SH-SY5Y (cell line): ENCODE measurements at regions not wholly inside any gene's neighbourhood (a gene's known extent, or its start where the extent isn't known, plus 50 kb on each side); places are given as distances from the start of the nearest gene placed in this dataset.

Source experiments
- GATA2 ChIP-seq: IDR thresholded peaks from 2 replicates; pipeline ENCODE4 v1.6.1; 2011; ENCODE audit warnings: mild to moderate bottlenecking, low read depth, low read length
- GATA3 ChIP-seq: IDR thresholded peaks from 2 replicates; pipeline ENCODE4 v1.6.1; 2011; ENCODE audit warnings: low read depth, mild to moderate bottlenecking, low read length, moderate library complexity

DNA sequence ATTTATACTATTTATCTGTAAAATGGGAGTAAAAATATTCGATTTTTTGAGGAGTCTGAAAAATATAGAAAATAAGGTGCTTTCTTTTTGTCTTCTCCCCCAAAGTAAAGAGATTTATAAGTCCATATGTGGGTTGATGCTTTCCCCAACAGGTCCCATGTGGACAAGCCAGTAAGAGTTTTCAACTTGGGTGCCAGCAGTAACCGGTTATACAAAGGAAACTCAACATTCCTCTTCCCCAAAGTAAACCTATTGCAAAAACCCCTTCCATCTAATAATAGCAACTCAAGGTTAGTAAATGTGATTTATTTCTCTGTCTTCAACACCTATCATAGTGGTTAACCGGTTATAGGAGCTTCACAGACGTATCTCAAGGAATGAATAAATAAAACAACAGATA lies 1206.9 kb upstream of the SEL1L start:
- TF ChIP-seq GATA2 (no peak), GATA3 (no peak)
